Keratinocyte (primary cell): ENCODE measurements at regions not wholly inside any gene's neighbourhood (a gene's known extent, or its start where the extent isn't known, plus 50 kb on each side); places are given as distances from the start of the nearest gene placed in this dataset.

Experiments
- DNase-seq: peaks from one replicate; pipeline ENCODE4 v3.0.0-alpha.2; 2011; ENCODE audit warnings: low read depth, missing footprints, low spot score
- FAIRE-seq: peaks from 2 replicates; lab custom pipeline; 2011; peaks lifted over from hg19 to GRCh38; lab: Jason Lieb, UNC
- H2AFZ ChIP-seq: 2 replicates; pipeline ENCODE4 v1.6.0; 2012; ENCODE audit warnings: low read length, control low read depth, inconsistent platforms; ENCODE audit not compliant: control insufficient read depth
- H3K27ac ChIP-seq: 2 replicates; pipeline ENCODE4 v1.5.1; 2011; ENCODE audit warnings: low read length; ENCODE audit not compliant: control insufficient read depth, insufficient read depth
- H3K27me3 ChIP-seq: 3 replicates; pipeline ENCODE4 v1.6.0; 2011; ENCODE audit warnings: low read length; ENCODE audit not compliant: control insufficient read depth, insufficient read depth; ENCODE audit errors: extremely low read depth
- H3K36me3 ChIP-seq, 2 experiments: 2 replicates in 1 of 2; 3 replicates in 1 of 2; pipeline ENCODE4 v1.5.1; 2011; ENCODE audit warnings: low read length in 2 of 2, mild to moderate bottlenecking in 1 of 2; ENCODE audit not compliant: control insufficient read depth in 2 of 2, insufficient read depth in 2 of 2; ENCODE audit errors: extremely low read depth in 1 of 2
- H3K4me1 ChIP-seq: 3 replicates; pipeline ENCODE4 v1.5.1; 2011; ENCODE audit warnings: low read length; ENCODE audit not compliant: control insufficient read depth, insufficient read depth; ENCODE audit errors: extremely low read depth
- H3K4me2 ChIP-seq: 3 replicates; pipeline ENCODE4 v1.6.0; 2011; ENCODE audit warnings: low read depth, low read length; ENCODE audit not compliant: control insufficient read depth, insufficient read depth; ENCODE audit errors: extremely low read depth
- H3K4me3 ChIP-seq, 3 experiments: fragments of 200-600 bp in 1 of 3; sonication (generic) in 1 of 3; 2 replicates in 2 of 3; 3 replicates in 1 of 3; pipeline ENCODE4 v1.5.1; 2011 to 2016; ENCODE audit warnings: low read length in 3 of 3, mild to moderate bottlenecking in 3 of 3, control low read depth in 2 of 3, inconsistent platforms in 1 of 3, low read depth in 1 of 3, mixed read lengths in 1 of 3, mixed run types in 1 of 3, moderate library complexity in 1 of 3; ENCODE audit not compliant: control insufficient read depth in 2 of 3, insufficient read depth in 2 of 3; ENCODE audit errors: extremely low read depth in 1 of 3
- H3K79me2 ChIP-seq: 2 replicates; pipeline ENCODE4 v1.6.0; 2012; ENCODE audit warnings: low read length; ENCODE audit not compliant: control insufficient read depth, insufficient read depth
- H3K9ac ChIP-seq: 3 replicates; pipeline ENCODE4 v1.6.0; 2011; ENCODE audit warnings: low read length; ENCODE audit not compliant: control insufficient read depth, insufficient read depth; ENCODE audit errors: extremely low read depth
- H3K9me1 ChIP-seq: 3 replicates; pipeline ENCODE4 v1.6.0; 2011; ENCODE audit warnings: low read length; ENCODE audit not compliant: control insufficient read depth, insufficient read depth; ENCODE audit errors: extremely low read depth
- H3K9me3 ChIP-seq: 2 replicates; pipeline ENCODE4 v1.5.1; 2012; ENCODE audit warnings: low read depth, low read length; ENCODE audit not compliant: control insufficient read depth
- H4K20me1 ChIP-seq: 3 replicates; pipeline ENCODE4 v1.6.0; 2011; ENCODE audit warnings: low read length; ENCODE audit not compliant: control insufficient read depth, insufficient read depth; ENCODE audit errors: extremely low read depth
- CTCF ChIP-seq, 3 experiments: IDR thresholded peaks in 1 of 3; conservative IDR thresholded peaks in 1 of 3; optimal IDR thresholded peaks in 1 of 3; 2 replicates in 2 of 3; 3 replicates in 1 of 3; pipeline versions ENCODE3 to v1.5.1; 2011; ENCODE audit warnings: low read length in 3 of 3, mild to moderate bottlenecking in 3 of 3, moderate library complexity in 2 of 3, control low read depth in 1 of 3, inconsistent platforms in 1 of 3; ENCODE audit not compliant: insufficient read depth in 2 of 3; ENCODE audit errors: extremely low read depth in 1 of 3
- EZH2 ChIP-seq: IDR thresholded peaks from one replicate; pipeline ENCODE4 v1.6.1; 2012; ENCODE audit warnings: inconsistent platforms, mild to moderate bottlenecking, low read length, moderate library complexity
- dilution Hi-C: fragments of 300-500 bp; cut with MboI; formaldehyde crosslinking; loops from one replicate; pipeline ENCODE4 v1.7.0; 2020; ENCODE audit warnings: low sequenced_read_pairs; ENCODE audit not compliant: extremely low pct_ligation_motif_present

GRCh38 chr3:164452707-164453106, 625.6 kb downstream of the SI start:
- no peak overlapping the region for H3K27ac ChIP-seq
- H3K9me3 ChIP-seq, result no peaks in the 10 kb centered on the region
- no peak overlapping the region for H3K4me2 ChIP-seq
- no peak overlapping the region for H3K4me3 ChIP-seq
- no peak overlapping the region for H2AFZ ChIP-seq
- H3K36me3 ChIP-seq, result no peaks in the 10 kb centered on the region
- dilution Hi-C loops, result no loop called here
- H3K9ac ChIP-seq, result no peak overlapping the region
- H4K20me1 ChIP-seq, result no peaks in the 10 kb centered on the region
- DNase-seq (no peak), FAIRE-seq (no peak)
- no peaks in the 10 kb centered on the region for H3K9me1 ChIP-seq
- TF ChIP-seq EZH2, result no peak
- TF ChIP-seq CTCF (optimal IDR thresholded peaks at IDR 0.05 in 1 of 3, IDR thresholded peaks at IDR 0.05 in 1 of 3, conservative IDR thresholded peaks at IDR 0.05 in 1 of 3; ENCODE audit: extremely low read depth in 1 of 3, insufficient read depth in 2 of 3, low read length in 3 of 3), result no peak
- H3K79me2 ChIP-seq, result no peaks in the 10 kb centered on the region
- no peaks in the 10 kb centered on the region for H3K27me3 ChIP-seq
- H3K4me1 ChIP-seq, result no peaks in the 10 kb centered on the region

GRCh38 chr3:164451072-164451910, 627.0 kb downstream of the SI start:
- Histone ChIP-seq H3K79me2 (no peaks in the 10 kb centered on the region), H3K9me3 (no peaks in the 10 kb centered on the region), H3K4me2 (no peak overlapping the region), H3K9me1 (no peaks in the 10 kb centered on the region), H4K20me1 (no peaks in the 10 kb centered on the region), H3K36me3 (no peaks in the 10 kb centered on the region), H3K4me3 (no peak overlapping the region), H3K27me3 (no peaks in the 10 kb centered on the region), H3K4me1 (no peaks in the 10 kb centered on the region), H3K27ac (no peak overlapping the region), H3K9ac (no peak overlapping the region), H2AFZ (no peak overlapping the region)
- FAIRE-seq, result no peak
- DNase-seq, result no peak
- dilution Hi-C loops, result no loop called here
- TF ChIP-seq EZH2 (no peak), CTCF (optimal IDR thresholded peaks at IDR 0.05 in 1 of 3, IDR thresholded peaks at IDR 0.05 in 1 of 3, conservative IDR thresholded peaks at IDR 0.05 in 1 of 3; ENCODE audit: extremely low read depth in 1 of 3, insufficient read depth in 2 of 3, low read length in 3 of 3) (no peak)
